ENCODE measurements at regions not wholly inside any gene's neighbourhood (a gene's known extent, or its start where the extent isn't known, plus 50 kb on each side); places are given as distances from the start of the nearest gene placed in this dataset.

DNA sequence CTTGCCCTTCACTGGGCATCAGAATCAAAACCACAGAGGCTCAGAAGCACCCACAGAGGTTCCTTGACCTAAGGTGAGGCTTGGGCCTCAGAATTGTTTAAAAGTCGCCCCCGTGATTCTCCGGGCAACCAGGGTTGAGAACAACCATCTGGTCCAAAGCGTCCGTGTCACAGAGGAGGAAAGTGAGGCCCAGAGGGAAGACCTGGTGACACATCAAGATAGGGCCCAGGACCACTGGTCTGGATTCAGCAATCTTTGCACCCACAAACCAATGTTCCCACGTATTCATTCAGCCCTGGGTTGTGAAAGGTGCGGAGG, 272.6 kb downstream of the UACA start:
- peaks cover 25% of the 10 kb centered on the region for H3K27me3 Mint-ChIP-seq
- no peak overlapping the region for H3K4me3 Mint-ChIP-seq
- no peaks in the 10 kb centered on the region for H3K36me3 Mint-ChIP-seq
- no peak overlapping the region for H3K27ac Mint-ChIP-seq
- H3K4me1 Mint-ChIP-seq (ENCODE audit: unreplicated experiment) = peaks cover 40% of the 10 kb centered on the region
- no peaks in the 10 kb centered on the region for H3K9me3 Mint-ChIP-seq
- DNase-seq (ENCODE audit: extremely low spot score, unreplicated experiment) = no peak
- TF ChIP-seq CTCF (conservative IDR thresholded peaks at IDR 0.05) = no peak

- Mint-ChIP-seq H3K4me1 (ENCODE audit: unreplicated experiment) (peaks cover 35% of the 10 kb centered on the region), H3K9me3 (no peaks in the 10 kb centered on the region), H3K36me3 (no peaks in the 10 kb centered on the region), H3K27me3 (peaks cover 25% of the 10 kb centered on the region), H3K4me3 (no peak overlapping the region), H3K27ac (no peak overlapping the region)
- DNase-seq (ENCODE audit: extremely low spot score, unreplicated experiment) = no peak
- no peak for TF ChIP-seq CTCF (conservative IDR thresholded peaks at IDR 0.05)
Observed at GRCh38 chr15:70490148-70490837, 273.1 kb downstream of the UACA start.

GRCh38 chr15:70488941-70489848, 274.2 kb downstream of the UACA start:
- Mint-ChIP-seq H3K27me3 (peaks cover 30% of the 10 kb centered on the region), H3K4me3 (no peak overlapping the region), H3K36me3 (no peaks in the 10 kb centered on the region)

GRCh38 chr15:70488002-70488605, 275.3 kb downstream of the UACA start:
- Mint-ChIP-seq H3K4me1 (ENCODE audit: unreplicated experiment) (peaks cover 15% of the 10 kb centered on the region), H3K27ac (no peak overlapping the region), H3K36me3 (no peaks in the 10 kb centered on the region), H3K4me3 (no peak overlapping the region), H3K27me3 (peaks cover 35% of the 10 kb centered on the region), H3K9me3 (no peaks in the 10 kb centered on the region)
- TF ChIP-seq CTCF (conservative IDR thresholded peaks at IDR 0.05) = peak; percentile 96
- DNase-seq (ENCODE audit: extremely low spot score, unreplicated experiment) = no peak

More at GRCh38 chr15:70488941-70489848, 274.2 kb downstream of the UACA start:
- H3K9me3 Mint-ChIP-seq = no peaks in the 10 kb centered on the region
- no peak for TF ChIP-seq CTCF (conservative IDR thresholded peaks at IDR 0.05)
- peaks cover 26% of the 10 kb centered on the region for H3K4me1 Mint-ChIP-seq (ENCODE audit: unreplicated experiment)
- H3K27ac Mint-ChIP-seq = no peak overlapping the region
- no peak for DNase-seq (ENCODE audit: extremely low spot score, unreplicated experiment)

- H3K4me1 Mint-ChIP-seq (ENCODE audit: unreplicated experiment) = peaks cover 13% of the 10 kb centered on the region
- no peaks in the 10 kb centered on the region for H3K36me3 Mint-ChIP-seq
- no peak overlapping the region for H3K27ac Mint-ChIP-seq
- H3K27me3 Mint-ChIP-seq = peaks cover 40% of the 10 kb centered on the region
- no peak overlapping the region for H3K4me3 Mint-ChIP-seq
- TF ChIP-seq CTCF (conservative IDR thresholded peaks at IDR 0.05) = no peak
- DNase-seq (ENCODE audit: extremely low spot score, unreplicated experiment) = no peak
- H3K9me3 Mint-ChIP-seq = no peaks in the 10 kb centered on the region
Observed at GRCh38 chr15:70487387-70487740, 276.0 kb downstream of the UACA start.
